Ascending aorta (tissue), 2 donors: ENCODE measurements at regions not wholly inside any gene's neighbourhood (a gene's known extent, or its start where the extent isn't known, plus 50 kb on each side); places are given as distances from the start of the nearest gene placed in this dataset.

Source experiments
- DNase-seq, 2 donors: peaks; one replicate each; pipeline ENCODE4 v3.0.0-alpha.2; 2019; ENCODE audit warnings: low spot score in 2 of 2
- H3K27ac ChIP-seq, 2 donors: fragments of 200-600 bp; sonication (generic); one replicate each; pipeline ENCODE4 v1.5.1; 2016 to 2017; ENCODE audit warnings: mild to moderate bottlenecking in 1 of 2
- H3K27me3 ChIP-seq: fragments of 200-600 bp; sonication (generic); one replicate; pipeline ENCODE4 v1.5.1; 2017
- H3K36me3 ChIP-seq, 2 donors: fragments of 200-600 bp; sonication (generic); one replicate each; pipeline ENCODE4 v1.5.1; 2016
- H3K4me1 ChIP-seq, 2 donors: fragments of 200-600 bp; sonication (generic); one replicate each; pipeline ENCODE4 v1.5.1; 2016 to 2017; ENCODE audit warnings: mild to moderate bottlenecking in 1 of 2
- H3K4me3 ChIP-seq, 2 donors: fragments of 200-600 bp; sonication (generic); one replicate each; pipeline ENCODE4 v1.5.1; 2016 to 2017; ENCODE audit warnings: mild to moderate bottlenecking in 1 of 2
- H3K9me3 ChIP-seq, 2 donors: fragments of 200-600 bp; sonication (generic); one replicate each; pipeline ENCODE4 v1.5.1; 2016
- intact Hi-C: fragments of 100-400 bp; cut with DNase I; formaldehyde crosslinking; loops from one replicate; pipeline ENCODE4 v1.15.1; 2023
- TF ChIP-seq, protein P1 (sequence below), 3 experiments: fragments of 200-600 bp in 2 of 3; fragments of 450-650 bp in 1 of 3; sonication (generic) in 2 of 3; IDR thresholded peaks; one replicate each; pipeline ENCODE4 v1.5.1; 2016 to 2019; ENCODE audit warnings: antibody characterized with exemption in 3 of 3, mild to moderate bottlenecking in 1 of 3, moderate library complexity in 1 of 3

DNA sequence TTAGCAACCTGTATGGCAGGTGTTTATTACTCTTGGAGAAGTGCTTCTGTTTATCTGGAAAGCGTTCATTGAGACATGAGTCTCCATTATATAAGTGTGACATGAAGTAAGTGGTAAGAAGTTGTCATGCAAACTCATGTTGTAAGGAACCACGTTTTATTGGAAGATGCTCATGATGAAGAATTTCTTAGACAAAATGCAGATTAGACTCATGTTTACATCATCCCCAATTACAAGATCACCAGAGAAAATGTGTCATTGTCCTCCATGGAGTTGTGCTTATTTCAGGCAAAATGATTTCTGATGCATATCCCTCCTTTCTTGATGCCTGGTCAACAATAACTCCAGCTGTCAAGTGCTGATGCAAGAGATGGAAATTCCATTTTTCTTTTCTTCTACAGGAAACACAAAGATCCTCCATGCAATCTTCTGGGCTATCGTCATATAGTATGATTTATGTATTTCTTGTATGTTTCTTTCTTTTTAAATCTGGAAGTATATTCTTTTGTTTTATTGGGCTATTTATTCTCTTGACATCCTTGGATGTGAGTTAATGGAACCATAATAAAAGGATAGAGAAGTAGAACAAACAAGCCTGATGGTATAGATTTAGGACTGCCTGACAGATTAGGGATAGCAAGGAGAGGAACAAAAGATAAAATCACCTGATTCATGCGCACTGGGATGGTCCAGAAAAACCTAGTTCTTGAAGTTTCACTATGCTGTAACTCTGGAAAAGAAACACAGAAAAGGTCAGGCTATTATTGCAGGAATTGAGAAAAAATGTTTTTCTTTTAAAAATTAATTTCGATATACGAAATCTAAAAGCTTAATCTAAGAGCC, 50.7 kb upstream of the DIAPH3 start:
- Histone ChIP-seq H3K27ac (no peak overlapping the region), H3K27me3 (no peaks in the 10 kb centered on the region), H3K4me1 (no peaks in the 10 kb centered on the region), H3K4me3 (no peak overlapping the region), H3K9me3 (no peaks in the 10 kb centered on the region), H3K36me3 (no peaks in the 10 kb centered on the region)
- intact Hi-C loops, result no loop called here
- DNase-seq, result no peak
- TF ChIP-seq, protein P1, sequence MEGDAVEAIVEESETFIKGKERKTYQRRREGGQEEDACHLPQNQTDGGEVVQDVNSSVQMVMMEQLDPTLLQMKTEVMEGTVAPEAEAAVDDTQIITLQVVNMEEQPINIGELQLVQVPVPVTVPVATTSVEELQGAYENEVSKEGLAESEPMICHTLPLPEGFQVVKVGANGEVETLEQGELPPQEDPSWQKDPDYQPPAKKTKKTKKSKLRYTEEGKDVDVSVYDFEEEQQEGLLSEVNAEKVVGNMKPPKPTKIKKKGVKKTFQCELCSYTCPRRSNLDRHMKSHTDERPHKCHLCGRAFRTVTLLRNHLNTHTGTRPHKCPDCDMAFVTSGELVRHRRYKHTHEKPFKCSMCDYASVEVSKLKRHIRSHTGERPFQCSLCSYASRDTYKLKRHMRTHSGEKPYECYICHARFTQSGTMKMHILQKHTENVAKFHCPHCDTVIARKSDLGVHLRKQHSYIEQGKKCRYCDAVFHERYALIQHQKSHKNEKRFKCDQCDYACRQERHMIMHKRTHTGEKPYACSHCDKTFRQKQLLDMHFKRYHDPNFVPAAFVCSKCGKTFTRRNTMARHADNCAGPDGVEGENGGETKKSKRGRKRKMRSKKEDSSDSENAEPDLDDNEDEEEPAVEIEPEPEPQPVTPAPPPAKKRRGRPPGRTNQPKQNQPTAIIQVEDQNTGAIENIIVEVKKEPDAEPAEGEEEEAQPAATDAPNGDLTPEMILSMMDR (IDR thresholded peaks at IDR 0.05), result no peak

DNA sequence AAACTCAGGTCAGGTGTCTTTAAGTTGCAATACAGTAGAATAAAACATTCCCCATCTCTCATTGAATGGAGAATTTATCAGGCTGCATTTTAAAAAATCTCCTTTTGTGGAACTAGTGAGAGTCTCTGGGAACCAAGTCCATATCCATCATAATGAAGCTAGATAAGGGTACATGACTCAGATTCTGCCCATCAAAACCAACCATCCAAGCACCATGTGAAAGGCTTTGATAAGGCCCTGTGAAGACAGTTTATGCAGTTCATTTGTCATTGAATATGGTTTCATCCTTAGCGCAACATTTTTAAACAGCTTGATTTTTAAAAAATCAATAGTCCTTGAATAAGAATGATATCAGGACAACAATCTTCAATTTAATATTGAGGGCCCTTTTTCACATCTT, 56.3 kb upstream of the DIAPH3 start:
- no peaks in the 10 kb centered on the region for H3K9me3 ChIP-seq
- H3K4me3 ChIP-seq, result no peak overlapping the region
- intact Hi-C loops, result no loop called here
- no peak for DNase-seq
- TF ChIP-seq, protein P1 (IDR thresholded peaks at IDR 0.05), result no peak
- H3K27me3 ChIP-seq, result no peaks in the 10 kb centered on the region
- H3K36me3 ChIP-seq, result no peaks in the 10 kb centered on the region
- H3K27ac ChIP-seq, result no peak overlapping the region
- no peaks in the 10 kb centered on the region for H3K4me1 ChIP-seq

DNA sequence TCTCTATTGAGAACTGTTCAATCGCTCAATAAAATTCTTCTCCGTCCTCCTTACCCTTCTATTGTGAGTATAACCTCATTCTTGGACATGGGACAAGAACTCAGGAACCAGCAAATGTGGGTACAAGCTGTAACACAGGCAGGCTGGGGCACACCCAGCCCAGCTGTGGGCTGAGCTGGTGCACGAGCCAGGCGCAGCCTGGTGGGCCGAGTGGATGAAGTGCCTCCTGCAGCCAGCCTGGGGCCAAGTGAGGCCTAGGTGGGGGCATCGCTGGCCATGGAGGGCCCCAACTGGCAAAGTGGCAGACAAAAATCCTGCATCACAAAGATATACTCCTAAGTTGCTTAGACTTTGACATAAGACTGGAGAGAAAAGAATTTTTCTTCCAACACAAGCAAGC, 57.9 kb upstream of the DIAPH3 start:
- Histone ChIP-seq H3K27me3 (no peaks in the 10 kb centered on the region), H3K4me3 (no peak overlapping the region), H3K36me3 (no peaks in the 10 kb centered on the region), H3K9me3 (no peaks in the 10 kb centered on the region), H3K4me1 (no peaks in the 10 kb centered on the region), H3K27ac (no peak overlapping the region)
- DNase-seq, result no peak
- TF ChIP-seq, protein P1 (IDR thresholded peaks at IDR 0.05), result no peak
- intact Hi-C loops, result no loop called here

DNA sequence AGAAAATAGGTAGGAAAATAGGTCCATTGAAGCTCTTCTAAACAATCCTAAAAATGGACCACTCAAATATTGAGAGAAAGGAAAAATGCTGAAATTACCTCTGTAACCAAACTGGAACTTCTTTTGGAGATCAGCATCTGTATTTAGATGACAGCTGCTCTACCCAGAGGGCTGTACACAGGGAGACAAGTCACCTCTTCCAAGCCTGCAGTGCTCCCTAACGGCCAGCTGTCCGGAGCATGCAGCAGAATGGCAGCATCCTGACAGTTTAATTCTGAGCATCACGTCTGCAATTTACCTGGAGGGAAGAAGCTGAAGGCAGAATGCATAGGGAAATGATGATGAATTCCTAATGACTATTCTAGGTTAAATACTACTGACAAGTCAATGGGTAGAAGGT, 62.8 kb upstream of the DIAPH3 start:
- Histone ChIP-seq H3K27me3 (no peaks in the 10 kb centered on the region), H3K4me3 (no peak overlapping the region), H3K36me3 (no peaks in the 10 kb centered on the region), H3K4me1 (no peaks in the 10 kb centered on the region), H3K27ac (no peak overlapping the region), H3K9me3 (no peaks in the 10 kb centered on the region)
- TF ChIP-seq, protein P1 (IDR thresholded peaks at IDR 0.05), result no peak
- DNase-seq, result no peak
- intact Hi-C loops, result no loop called here

DNA sequence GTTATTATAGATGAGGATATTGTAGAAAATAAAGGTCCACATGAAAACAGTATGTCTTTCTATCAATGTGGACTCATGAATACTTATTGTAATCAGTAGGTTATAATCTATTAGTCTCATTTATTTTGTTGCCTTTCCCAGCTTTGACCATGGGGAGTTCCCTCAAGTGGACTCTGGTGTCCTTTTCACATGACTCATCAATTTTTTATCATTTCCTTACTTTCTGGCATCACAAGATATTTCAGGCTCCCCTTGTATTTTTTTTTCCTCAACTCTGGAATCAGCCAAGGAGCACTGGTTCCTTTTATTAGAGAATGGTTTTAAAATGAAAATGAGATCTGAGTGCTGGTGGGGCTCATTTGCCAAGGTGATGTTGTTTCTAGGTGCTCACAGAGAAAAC, 63.4 kb upstream of the DIAPH3 start:
- Histone ChIP-seq H3K9me3 (no peaks in the 10 kb centered on the region), H3K4me1 (no peaks in the 10 kb centered on the region), H3K27ac (no peak overlapping the region), H3K36me3 (no peaks in the 10 kb centered on the region), H3K4me3 (no peak overlapping the region), H3K27me3 (no peaks in the 10 kb centered on the region)
- intact Hi-C loops, result no loop called here
- TF ChIP-seq, protein P1 (IDR thresholded peaks at IDR 0.05), result no peak
- DNase-seq, result no peak
